Mesenchymal stem cell (in vitro differentiated cells and primary cell): ENCODE measurements at regions not wholly inside any gene's neighbourhood (a gene's known extent, or its start where the extent isn't known, plus 50 kb on each side); places are given as distances from the start of the nearest gene placed in this dataset.
"Not testable (repeated sequence)": the region's sequence is repeated elsewhere in the genome, so short reads cannot be mapped to it uniquely, and the experiment has no call there.

Experiments used
- DNase-seq: peaks from one replicate; pipeline ENCODE4 v3.0.0-alpha.2; 2013
- H2AFZ ChIP-seq: one replicate; pipeline ENCODE4 v1.6.1; 2013; ENCODE audit warnings: low read depth, mild to moderate bottlenecking, control low read depth, inconsistent platforms, low read length, moderate library complexity
- H2AK5ac ChIP-seq: 2 replicates; pipeline ENCODE4 v1.6.1; 2013; ENCODE audit warnings: low read length, moderate library complexity, mild to moderate bottlenecking, inconsistent platforms; ENCODE audit not compliant: severe bottlenecking
- H2BK120ac ChIP-seq: one replicate; pipeline ENCODE4 v1.6.1; 2013; ENCODE audit warnings: low read depth, mild to moderate bottlenecking, inconsistent platforms, low read length, moderate library complexity
- H2BK12ac ChIP-seq, 2 experiments: one replicate each; pipeline ENCODE4 v1.6.1; 2013; ENCODE audit warnings: inconsistent platforms in 2 of 2, low read length in 2 of 2, mild to moderate bottlenecking in 2 of 2, moderate library complexity in 2 of 2, control low read depth in 1 of 2
- H2BK15ac ChIP-seq: one replicate; pipeline ENCODE4 v1.6.1; 2013; ENCODE audit warnings: mild to moderate bottlenecking, low read depth, inconsistent platforms; ENCODE audit not compliant: poor library complexity, severe bottlenecking
- H2BK5ac ChIP-seq: 2 replicates; pipeline ENCODE4 v1.6.1; 2013; ENCODE audit warnings: low read depth, mild to moderate bottlenecking, low read length, control low read depth, inconsistent platforms; ENCODE audit not compliant: poor library complexity, severe bottlenecking
- H3K14ac ChIP-seq, 2 experiments: one replicate each; pipeline ENCODE4 v1.6.1; 2013; ENCODE audit warnings: inconsistent platforms in 2 of 2, low read length in 2 of 2, control low read depth in 1 of 2, mild to moderate bottlenecking in 1 of 2, moderate library complexity in 1 of 2
- H3K18ac ChIP-seq, 2 experiments: one replicate each; pipeline ENCODE4 v1.6.1; 2013; ENCODE audit warnings: inconsistent platforms in 2 of 2, low read length in 2 of 2, control low read depth in 1 of 2, low read depth in 1 of 2, mild to moderate bottlenecking in 1 of 2
- H3K23ac ChIP-seq, 2 experiments: one replicate each; pipeline ENCODE4 v1.6.1; 2013; ENCODE audit warnings: inconsistent platforms in 2 of 2, low read length in 2 of 2, mild to moderate bottlenecking in 2 of 2, moderate library complexity in 2 of 2, control low read depth in 1 of 2
- H3K27ac ChIP-seq: 2 replicates; pipeline ENCODE4 v1.5.1; 2013; ENCODE audit warnings: mild to moderate bottlenecking, moderate library complexity, low read length, control low read depth, inconsistent platforms; ENCODE audit not compliant: poor library complexity, severe bottlenecking
- H3K27me3 ChIP-seq, 2 experiments: 2 replicates each; pipeline versions ENCODE4 v1.6.1 to v1.7.0; 2013; ENCODE audit warnings: low read length in 2 of 2, mild to moderate bottlenecking in 2 of 2, moderate library complexity in 2 of 2, control low read depth in 1 of 2, inconsistent platforms in 1 of 2; ENCODE audit not compliant: control insufficient read depth in 1 of 2, insufficient read depth in 1 of 2
- H3K36me3 ChIP-seq, 2 experiments: 2 replicates each; pipeline versions ENCODE4 v1.6.1 to v1.7.0; 2013; ENCODE audit warnings: low read length in 2 of 2, control low read depth in 1 of 2, inconsistent platforms in 1 of 2, low read depth in 1 of 2, mild to moderate bottlenecking in 1 of 2; ENCODE audit not compliant: insufficient read depth in 2 of 2, control insufficient read depth in 1 of 2
- H3K4ac ChIP-seq, 2 experiments: one replicate each; pipeline ENCODE4 v1.6.1; 2013; ENCODE audit warnings: inconsistent platforms in 2 of 2, low read length in 2 of 2, mild to moderate bottlenecking in 2 of 2, moderate library complexity in 2 of 2, control low read depth in 1 of 2, low read depth in 1 of 2
- H3K4me1 ChIP-seq: 2 replicates; pipeline ENCODE4 v1.6.1; 2013; ENCODE audit warnings: low read depth, low read length, control low read depth; ENCODE audit not compliant: control insufficient read depth, insufficient read depth
- H3K4me2 ChIP-seq: 2 replicates; pipeline ENCODE4 v1.6.1; 2013; ENCODE audit warnings: low read length, mild to moderate bottlenecking, inconsistent platforms; ENCODE audit not compliant: poor library complexity, severe bottlenecking
- H3K4me3 ChIP-seq, 2 experiments: 2 replicates each; pipeline versions ENCODE4 v1.5.1 to v1.7.0; 2013; ENCODE audit warnings: low read length in 2 of 2, mild to moderate bottlenecking in 2 of 2, control low read depth in 1 of 2, low read depth in 1 of 2; ENCODE audit not compliant: insufficient read depth in 1 of 2
- H3K79me1 ChIP-seq: replicated peaks from 2 replicates; pipeline ENCODE4 v1.6.1; 2013; ENCODE audit warnings: mild to moderate bottlenecking, control low read depth, low read length, inconsistent platforms; ENCODE audit not compliant: poor library complexity, severe bottlenecking
- H3K9ac ChIP-seq: 2 replicates; pipeline ENCODE4 v1.7.0; 2013; ENCODE audit warnings: mild to moderate bottlenecking, low read length, moderate library complexity
- H3K9me3 ChIP-seq: 2 replicates; pipeline ENCODE4 v1.7.0; 2013; ENCODE audit warnings: mild to moderate bottlenecking, low read length; ENCODE audit not compliant: control insufficient read depth
- H4K8ac ChIP-seq: one replicate; pipeline ENCODE4 v1.6.1; 2013; ENCODE audit warnings: inconsistent platforms, mild to moderate bottlenecking, low read length, moderate library complexity
- H4K91ac ChIP-seq: one replicate; pipeline ENCODE4 v1.6.1; 2013; ENCODE audit warnings: mild to moderate bottlenecking, low read length, inconsistent platforms
- WGBS: methylation state at CpG from one replicate; pipeline ENCODE4 v1.1.7; 2013; ENCODE audit warnings: mixed read lengths; 5-methylcytosine and 5-hydroxymethylcytosine counted together

DNA sequence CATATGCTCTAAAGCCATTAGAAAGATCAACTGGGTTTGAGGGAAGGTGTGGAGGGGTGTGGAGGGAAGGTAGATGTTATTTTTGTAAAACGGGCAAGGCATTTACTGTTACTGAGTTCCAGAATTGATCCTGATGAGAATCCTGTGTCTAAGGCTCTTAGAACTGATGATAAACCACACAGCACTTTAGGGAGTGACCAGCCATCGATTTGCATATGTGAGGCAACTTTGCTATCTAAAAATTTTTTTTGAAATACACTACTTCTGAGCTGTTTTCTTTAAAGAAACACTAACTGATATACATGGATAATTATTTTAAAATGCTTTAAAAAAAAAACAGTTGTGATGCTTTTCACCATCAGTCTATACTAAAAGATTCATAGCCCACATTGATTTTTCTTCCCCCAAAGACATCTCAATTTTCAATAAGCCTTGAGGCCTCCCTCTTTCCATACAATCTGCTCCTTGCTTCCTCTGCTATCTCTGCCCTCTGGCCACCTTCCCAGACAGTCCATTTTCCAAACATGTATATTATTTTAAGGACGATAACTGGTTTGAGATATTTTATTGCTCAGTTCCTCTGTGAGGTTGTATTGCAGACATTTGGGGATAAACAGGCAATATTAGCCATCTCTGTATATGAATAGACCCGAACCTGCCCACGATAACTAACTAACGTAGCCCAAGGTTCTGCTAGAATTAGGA, 265.9 kb downstream of the EFCAB11 start:
- Histone ChIP-seq H3K4me2 (no peak overlapping the region), H3K4me1 (no peaks in the 10 kb centered on the region), H2AK5ac (no peak overlapping the region), H3K4me3 (no peak overlapping the region), H3K79me1 (no peaks in the 10 kb centered on the region), H3K23ac (no peak overlapping the region), H2BK12ac (no peak overlapping the region), H3K9me3 (peaks cover 4% of the 10 kb centered on the region), H3K27ac (no peak overlapping the region), H3K9ac (no peak overlapping the region), H3K36me3 (no peaks in the 10 kb centered on the region), H3K18ac (no peak overlapping the region), H2BK15ac (no peak overlapping the region), H4K91ac (no peak overlapping the region), H3K4ac (no peak overlapping the region), H2BK120ac (no peak overlapping the region), H2BK5ac (no peak overlapping the region), H3K27me3 (no peaks in the 10 kb centered on the region), H2AFZ (no peak overlapping the region), H3K14ac (no peak overlapping the region), H4K8ac (no peak overlapping the region)
- 93% methylated on average over 5 of the region's 6 CpGs for WGBS
- no peak for DNase-seq

DNA sequence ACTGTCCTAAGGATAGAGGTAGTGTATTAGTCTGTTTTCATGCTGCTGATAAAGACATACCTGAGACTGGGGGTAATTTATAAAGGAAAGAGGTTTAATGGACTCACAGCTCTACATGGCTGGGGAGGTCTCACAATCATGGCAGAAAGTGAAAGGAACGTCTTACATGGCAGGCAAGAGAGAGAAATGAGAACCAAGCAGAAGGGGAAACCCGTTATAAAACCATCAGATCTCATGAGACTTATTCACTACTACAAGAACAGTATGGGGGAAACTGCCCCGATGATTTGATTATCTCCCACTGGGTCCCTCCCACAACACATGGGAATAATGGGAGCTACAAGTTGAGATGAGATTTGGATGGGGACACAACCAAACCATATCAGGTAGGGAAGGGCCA, 267.4 kb downstream of the EFCAB11 start:
- not testable (repeated sequence) for H3K18ac ChIP-seq, H3K79me1 ChIP-seq, H2BK120ac ChIP-seq, H3K9me3 ChIP-seq, H3K27me3 ChIP-seq, H3K27ac ChIP-seq, H2AK5ac ChIP-seq, H4K8ac ChIP-seq, H2BK12ac ChIP-seq, H3K9ac ChIP-seq, H3K4me1 ChIP-seq, H2AFZ ChIP-seq, H3K4me3 ChIP-seq, H2BK5ac ChIP-seq, H3K23ac ChIP-seq, H3K14ac ChIP-seq, H3K36me3 ChIP-seq, H3K4me2 ChIP-seq, DNase-seq, H4K91ac ChIP-seq, H2BK15ac ChIP-seq, H3K4ac ChIP-seq
- no CpG with 5 or more reads among the region's 3 CpGs for WGBS

DNA sequence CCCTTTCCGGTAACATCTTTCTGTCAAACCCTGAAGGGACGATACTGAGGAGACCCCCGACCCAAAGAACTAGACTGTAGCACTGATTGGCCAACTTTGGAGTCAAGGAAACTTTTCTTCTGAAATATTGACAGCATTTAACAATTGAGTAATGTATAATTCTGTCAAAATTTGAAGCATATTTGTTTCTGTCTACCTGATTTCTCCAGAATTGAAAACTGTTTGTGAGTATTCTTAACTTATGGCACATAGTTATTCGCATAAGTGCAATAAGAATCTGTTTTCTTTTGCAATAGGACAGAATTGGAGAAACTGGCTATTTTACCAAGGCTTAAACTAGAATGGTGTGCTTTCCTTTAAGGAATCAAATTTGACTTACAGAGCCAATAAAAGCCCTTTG, 267.1 kb upstream of the FOXN3 start:
- H3K36me3 ChIP-seq: no peaks in the 10 kb centered on the region
- no peak overlapping the region for H3K27ac ChIP-seq
- no peak overlapping the region for H3K9ac ChIP-seq
- H3K79me1 ChIP-seq: no peaks in the 10 kb centered on the region
- H2AK5ac ChIP-seq: no peak overlapping the region
- H2BK15ac ChIP-seq: no peak overlapping the region
- H3K4ac ChIP-seq: no peak overlapping the region
- H3K4me3 ChIP-seq: no peak overlapping the region
- no peak overlapping the region for H2BK12ac ChIP-seq
- no peak overlapping the region for H3K14ac ChIP-seq
- no peak overlapping the region for H4K91ac ChIP-seq
- no peak overlapping the region for H2BK5ac ChIP-seq
- no peak overlapping the region for H3K23ac ChIP-seq
- no peak overlapping the region for H3K18ac ChIP-seq
- no peak overlapping the region for H2AFZ ChIP-seq
- H3K4me1 ChIP-seq: no peaks in the 10 kb centered on the region
- H3K4me2 ChIP-seq: no peak overlapping the region
- no peak overlapping the region for H4K8ac ChIP-seq
- H3K9me3 ChIP-seq: peaks cover 4% of the 10 kb centered on the region
- no peak for DNase-seq
- WGBS: 96% methylated on average over 4 of the region's 4 CpGs
- no peak overlapping the region for H2BK120ac ChIP-seq
- H3K27me3 ChIP-seq: no peaks in the 10 kb centered on the region

DNA sequence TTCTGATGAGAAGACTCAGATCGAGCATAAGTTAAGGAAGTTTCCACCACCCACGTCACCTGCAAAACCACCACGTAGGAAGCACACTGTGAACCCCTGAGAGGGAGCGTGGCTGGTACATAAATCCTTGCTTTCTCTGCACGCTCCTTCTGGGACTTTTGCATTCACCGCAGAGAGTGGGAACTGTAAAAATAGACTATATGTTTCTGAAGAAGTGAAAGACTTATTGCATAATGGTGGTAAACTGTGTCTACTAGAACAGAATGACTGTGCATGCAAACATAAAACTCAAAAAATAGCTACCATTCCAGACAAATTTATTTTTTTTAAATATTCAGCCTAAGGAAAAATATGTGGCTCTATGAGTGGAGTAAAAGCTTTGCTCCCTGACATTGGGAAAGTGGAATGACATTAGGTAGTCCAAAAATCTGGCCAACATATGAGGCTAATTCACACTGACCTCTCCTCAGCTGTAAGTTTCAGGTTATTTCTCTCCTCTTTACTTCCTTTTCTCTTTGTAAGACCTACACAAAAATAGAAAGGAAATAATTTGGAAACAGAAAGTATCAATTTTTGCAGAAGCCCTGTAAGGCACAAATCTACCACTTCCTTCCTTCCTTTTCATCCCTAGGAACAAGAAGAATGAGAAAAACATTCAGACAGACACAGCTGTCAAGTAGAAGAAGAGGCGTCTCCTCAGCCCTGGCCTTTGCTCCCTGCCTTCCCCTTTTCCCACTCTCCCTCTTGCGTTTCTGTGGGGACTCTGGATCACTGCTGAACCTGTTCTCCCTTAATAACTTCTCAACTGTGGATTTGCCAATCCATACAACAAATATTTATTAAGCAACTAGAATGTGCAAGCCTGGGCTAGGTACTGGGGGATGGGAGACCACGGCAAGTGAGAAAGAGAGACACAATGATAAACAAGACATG, 264.3 kb upstream of the FOXN3 start:
- H2BK15ac ChIP-seq: peak overlapping the region; percentile 23
- DNase-seq: no peak
- H3K9ac ChIP-seq: no peak overlapping the region
- no peak overlapping the region for H2AFZ ChIP-seq
- no peak overlapping the region for H2AK5ac ChIP-seq
- no peak overlapping the region for H3K18ac ChIP-seq
- no peak overlapping the region for H3K4me3 ChIP-seq
- no peak overlapping the region for H4K8ac ChIP-seq
- H3K27ac ChIP-seq: no peak overlapping the region
- H3K79me1 ChIP-seq: no peaks in the 10 kb centered on the region
- peaks cover 4% of the 10 kb centered on the region for H3K9me3 ChIP-seq
- WGBS: 81% methylated on average over 9 of the region's 9 CpGs
- no peak overlapping the region for H2BK120ac ChIP-seq
- H3K4me1 ChIP-seq: no peaks in the 10 kb centered on the region
- H3K27me3 ChIP-seq: no peaks in the 10 kb centered on the region
- H3K4ac ChIP-seq: no peak overlapping the region
- no peak overlapping the region for H3K4me2 ChIP-seq
- H3K14ac ChIP-seq: no peak overlapping the region
- no peaks in the 10 kb centered on the region for H3K36me3 ChIP-seq
- no peak overlapping the region for H2BK5ac ChIP-seq
- H2BK12ac ChIP-seq: no peak overlapping the region
- H3K23ac ChIP-seq: no peak overlapping the region
- H4K91ac ChIP-seq: no peak overlapping the region
